ENCODE measurements at regions not wholly inside any gene's neighbourhood (a gene's known extent, or its start where the extent isn't known, plus 50 kb on each side); places are given as distances from the start of the nearest gene placed in this dataset.
"Not testable (repeated sequence)": the region's sequence is repeated elsewhere in the genome, so short reads cannot be mapped to it uniquely, and the experiment has no call there.

DNA sequence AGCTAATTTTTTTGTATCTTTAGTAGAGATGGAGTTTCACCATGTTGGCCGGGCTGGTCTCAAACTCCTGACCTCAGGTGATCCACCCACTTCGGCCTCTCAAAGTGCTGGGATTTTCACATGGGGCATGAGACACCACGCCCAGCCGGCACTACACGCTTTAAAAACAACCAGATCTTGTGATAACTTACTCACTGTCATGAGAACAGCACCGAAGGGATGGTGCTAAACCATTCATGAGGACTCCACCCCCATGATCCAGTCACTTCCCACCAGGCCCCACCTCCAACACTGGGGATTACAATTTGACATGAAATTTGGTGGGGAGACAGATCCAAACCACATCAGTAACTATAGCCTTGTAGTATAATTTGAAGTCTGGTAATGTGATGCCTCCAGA, 67.4 kb upstream of the ZNF169 start:
- DNase-seq (ENCODE audit: low spot score): not testable (repeated sequence)

DNA sequence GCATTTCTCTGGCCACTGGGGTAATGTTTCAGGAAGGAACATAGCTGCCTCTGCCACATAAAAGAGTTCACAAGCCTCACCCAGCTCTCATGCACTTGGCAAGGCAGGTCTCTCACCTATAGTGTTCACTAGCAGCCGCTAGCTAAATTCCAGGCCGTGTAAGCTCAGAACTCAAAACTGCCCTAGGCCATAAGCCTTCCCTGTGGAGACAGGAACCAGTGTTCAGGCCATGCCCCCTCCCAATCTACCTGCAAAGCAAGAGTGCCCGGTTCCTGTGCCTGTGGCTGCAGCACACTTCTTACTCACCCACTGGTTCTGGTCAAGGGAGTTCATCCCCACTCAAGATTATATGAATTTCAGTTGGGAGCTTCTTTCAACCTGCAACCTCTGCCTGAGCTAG, 60.7 kb upstream of the ZNF169 start:
- DNase-seq (ENCODE audit: low spot score): no peak

DNA sequence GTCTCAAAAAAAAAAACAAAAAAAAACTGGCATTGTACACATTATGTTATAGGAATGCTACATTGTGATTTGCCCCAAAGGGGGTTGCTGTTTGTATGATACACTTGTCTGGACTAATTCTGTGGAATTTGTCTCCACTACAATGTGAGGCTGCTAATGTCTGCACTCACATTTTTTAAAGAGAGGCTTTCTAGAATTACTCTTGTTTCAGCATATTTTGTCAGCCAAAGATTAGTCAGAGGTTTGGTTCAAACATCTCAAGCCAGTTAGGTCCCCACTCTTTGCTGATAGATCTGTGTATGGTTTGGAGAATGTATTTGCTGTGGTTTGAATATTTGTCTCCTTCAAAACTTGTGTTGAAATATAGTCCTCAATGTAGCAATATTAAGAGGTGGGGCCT, 59.3 kb upstream of the ZNF169 start:
- no peak for DNase-seq (ENCODE audit: low spot score)

DNA sequence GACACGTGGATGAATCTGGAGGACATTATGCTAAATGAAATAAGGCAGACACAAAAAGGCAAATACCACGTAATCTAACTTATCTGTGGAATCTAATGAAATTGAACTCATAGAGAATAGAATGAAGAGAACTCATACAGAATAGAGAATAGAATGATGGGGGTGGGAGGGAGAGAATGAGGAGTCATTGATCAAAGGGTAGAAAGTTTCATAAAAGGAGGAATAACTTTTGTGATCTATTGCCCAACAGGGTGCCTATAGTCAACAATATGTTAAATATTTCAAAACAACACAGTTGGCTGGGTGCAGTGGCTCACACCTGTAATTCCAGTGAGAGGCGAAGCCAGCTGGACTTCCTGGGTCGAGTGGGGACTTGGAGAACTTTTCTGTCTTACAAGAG, 54.9 kb upstream of the ZNF169 start:
- no peak for DNase-seq (ENCODE audit: low spot score)

DNA sequence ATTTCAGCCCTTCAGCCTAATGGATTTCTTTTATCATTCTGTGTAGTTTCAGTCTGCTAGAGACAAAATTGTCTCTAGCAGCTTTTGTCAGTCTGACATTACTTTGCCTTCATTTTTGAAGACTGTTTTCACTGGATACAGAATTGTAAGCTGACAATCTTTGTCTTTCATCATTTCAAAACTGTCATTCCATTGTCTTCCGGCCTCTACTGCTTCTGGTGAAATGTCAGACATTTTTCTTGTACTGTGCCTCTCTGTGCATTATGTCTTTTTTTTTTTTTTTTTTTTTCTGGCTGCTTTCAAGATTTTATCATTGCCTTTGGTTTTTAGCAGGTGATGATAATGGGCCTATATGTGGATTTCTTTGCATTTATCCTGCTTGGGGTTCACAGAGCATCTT, 51.3 kb upstream of the ZNF169 start:
- no peak for DNase-seq (ENCODE audit: low spot score)
